H1 (cell line): ENCODE measurements at regions not wholly inside any gene's neighbourhood (a gene's known extent, or its start where the extent isn't known, plus 50 kb on each side); places are given as distances from the start of the nearest gene placed in this dataset.

Experiments
- CTCF ChIA-PET: fragments of 300-600 bp; sonication (Branson Sonifier 250); formaldehyde crosslinking; loops from one replicate; lab custom pipeline; 2021; ENCODE audit not compliant: partially characterized antibody; lab: Charles Lee
- POLR2A ChIA-PET: fragments of 300-600 bp; sonication (Branson Sonifier 250); formaldehyde crosslinking; loops from one replicate; lab custom pipeline; 2021; ENCODE audit warnings: inconsistent platforms; ENCODE audit not compliant: partially characterized antibody; lab: Charles Lee
- DNase-seq, 2 experiments: peaks; one replicate each; pipeline versions ENCODE4 v3.0.0 to v3.0.0-alpha.2; 2010 to 2022; ENCODE audit warnings: low spot score in 2 of 2, low read depth in 1 of 2, mixed read lengths in 1 of 2
- FAIRE-seq: peaks from 2 replicates; lab custom pipeline; 2011; peaks lifted over from hg19 to GRCh38; lab: Jason Lieb, UNC
- H2AFZ ChIP-seq: 2 replicates; pipeline ENCODE4 v1.8.1; 2012; ENCODE audit warnings: low read length, inconsistent platforms
- H2AK5ac ChIP-seq: 2 replicates; pipeline ENCODE4 v1.6.1; 2013; ENCODE audit warnings: low read depth, low read length
- H2BK120ac ChIP-seq: replicated peaks from 2 replicates; pipeline ENCODE3; 2013; ENCODE audit warnings: low read depth, low read length, inconsistent platforms
- H2BK12ac ChIP-seq: 2 replicates; pipeline ENCODE4 v1.6.1; 2013; ENCODE audit warnings: low read depth, low read length
- H2BK15ac ChIP-seq: 2 replicates; pipeline ENCODE4 v1.6.1; 2013; ENCODE audit warnings: low read length
- H2BK20ac ChIP-seq: 2 replicates; pipeline ENCODE4 v1.6.1; 2013; ENCODE audit warnings: low read length
- H2BK5ac ChIP-seq: 2 replicates; pipeline ENCODE4 v1.6.1; 2013; ENCODE audit warnings: low read depth, low read length
- H3K14ac ChIP-seq: 2 replicates; pipeline ENCODE4 v1.6.1; 2013; ENCODE audit warnings: inconsistent platforms; ENCODE audit not compliant: insufficient read length
- H3K18ac ChIP-seq: 2 replicates; pipeline ENCODE4 v1.6.1; 2013; ENCODE audit warnings: low read length; ENCODE audit errors: extremely low read depth
- H3K23ac ChIP-seq: 2 replicates; pipeline ENCODE4 v1.6.1; 2013; ENCODE audit warnings: inconsistent platforms; ENCODE audit not compliant: insufficient read length
- H3K23me2 ChIP-seq: 2 replicates; pipeline ENCODE4 v1.6.1; 2013; ENCODE audit warnings: low read depth, low read length
- H3K27ac ChIP-seq: 2 replicates; pipeline ENCODE4 v1.6.1; 2011; ENCODE audit warnings: low read depth, low read length, inconsistent platforms
- H3K27me3 ChIP-seq, 4 experiments: replicated peaks in 1 of 4; 1 replicate in 1 of 4; 2 replicates in 3 of 4; pipeline versions ENCODE4 v1.6.1 to v1.8.1; 2011 to 2013; ENCODE audit warnings: low read length in 3 of 4, mild to moderate bottlenecking in 3 of 4, inconsistent platforms in 2 of 4, mixed read lengths in 2 of 4, moderate library complexity in 1 of 4; ENCODE audit not compliant: control insufficient read depth in 3 of 4, insufficient read depth in 3 of 4; ENCODE audit errors: extremely low read depth in 1 of 4
- H3K36me3 ChIP-seq, 4 experiments: 2 replicates each; pipeline versions ENCODE4 v1.6.1 to v1.8.1; 2011 to 2013; ENCODE audit warnings: mild to moderate bottlenecking in 4 of 4, low read length in 3 of 4, moderate library complexity in 2 of 4, control low read depth in 1 of 4, inconsistent platforms in 1 of 4; ENCODE audit not compliant: insufficient read depth in 4 of 4, control insufficient read depth in 2 of 4
- H3K4ac ChIP-seq: replicated peaks from 2 replicates; pipeline ENCODE3; 2013; ENCODE audit warnings: low read length, low read depth, mixed read lengths, inconsistent platforms; ENCODE audit not compliant: insufficient read length
- H3K4me1 ChIP-seq, 4 experiments: replicated peaks in 1 of 4; 1 replicate in 1 of 4; 2 replicates in 3 of 4; pipeline versions ENCODE4 v1.6.1 to v1.8.1; 2011 to 2013; ENCODE audit warnings: low read length in 3 of 4, inconsistent platforms in 2 of 4, mixed read lengths in 1 of 4; ENCODE audit not compliant: insufficient read depth in 4 of 4, control insufficient read depth in 3 of 4
- H3K4me2 ChIP-seq, 2 experiments: 2 replicates each; pipeline versions ENCODE4 v1.6.1 to v1.8.1; 2011 to 2013; ENCODE audit warnings: low read depth in 2 of 2, low read length in 2 of 2, control low read depth in 1 of 2, inconsistent platforms in 1 of 2, mild to moderate bottlenecking in 1 of 2; ENCODE audit not compliant: insufficient read depth in 1 of 2
- H3K4me3 ChIP-seq, 4 experiments: fragments of 200-600, 300-600 bp in 1 of 4; sonication (generic), shearing (Covaris generic), sonication (Bioruptor Twin) in 1 of 4; 2 replicates each; pipeline versions ENCODE4 v1.5.1 to v1.8.1; 2011 to 2016; ENCODE audit warnings: low read length in 4 of 4, low read depth in 3 of 4, control low read depth in 2 of 4, inconsistent platforms in 2 of 4, mild to moderate bottlenecking in 2 of 4, mixed read lengths in 1 of 4, moderate library complexity in 1 of 4; ENCODE audit not compliant: insufficient read depth in 2 of 4; ENCODE audit errors: extremely low read depth in 1 of 4
- H3K56ac ChIP-seq: replicated peaks from 2 replicates; pipeline ENCODE3; 2013; ENCODE audit warnings: low read depth, mild to moderate bottlenecking, mixed read lengths, low read length, inconsistent platforms; ENCODE audit not compliant: insufficient read length
- H3K79me1 ChIP-seq: 2 replicates; pipeline ENCODE4 v1.6.1; 2013; ENCODE audit warnings: low read depth, low read length, control low read depth
- H3K79me2 ChIP-seq, 2 experiments: 2 replicates each; pipeline versions ENCODE4 v1.6.1 to v1.8.1; 2012 to 2013; ENCODE audit warnings: low read length in 2 of 2, mild to moderate bottlenecking in 2 of 2, inconsistent platforms in 1 of 2; ENCODE audit not compliant: insufficient read depth in 2 of 2, control insufficient read depth in 1 of 2
- H3K9ac ChIP-seq, 4 experiments: replicated peaks in 1 of 4; 1 replicate in 1 of 4; 2 replicates in 3 of 4; pipeline versions ENCODE4 v1.6.1 to v1.8.1; 2011 to 2013; ENCODE audit warnings: low read depth in 3 of 4, low read length in 3 of 4, control low read depth in 2 of 4, mild to moderate bottlenecking in 2 of 4, moderate library complexity in 2 of 4, inconsistent platforms in 1 of 4; ENCODE audit errors: extremely low read depth in 1 of 4
- H3K9me3 ChIP-seq, 2 experiments: 2 replicates each; pipeline versions ENCODE4 v1.6.1 to v1.8.1; 2012 to 2013; ENCODE audit warnings: mild to moderate bottlenecking in 2 of 2, moderate library complexity in 2 of 2, control low read depth in 1 of 2, inconsistent platforms in 1 of 2, low read depth in 1 of 2, low read length in 1 of 2, mixed read lengths in 1 of 2; ENCODE audit not compliant: insufficient read depth in 2 of 2
- H4K20me1 ChIP-seq, 2 experiments: replicated peaks in 1 of 2; 2 replicates each; pipeline versions ENCODE3 to v1.8.1; 2011 to 2013; ENCODE audit warnings: inconsistent platforms in 2 of 2, low read length in 2 of 2, mild to moderate bottlenecking in 1 of 2; ENCODE audit not compliant: insufficient read depth in 2 of 2, control insufficient read depth in 1 of 2
- H4K5ac ChIP-seq: 2 replicates; pipeline ENCODE4 v1.6.1; 2013; ENCODE audit warnings: low read length, low read depth, mixed read lengths, inconsistent platforms; ENCODE audit not compliant: insufficient read length
- H4K8ac ChIP-seq: 2 replicates; pipeline ENCODE4 v1.8.0; 2013; ENCODE audit warnings: mild to moderate bottlenecking, moderate library complexity, low read length, inconsistent platforms; ENCODE audit not compliant: insufficient read depth; ENCODE audit errors: extremely low read depth
- H4K91ac ChIP-seq: replicated peaks from 2 replicates; pipeline ENCODE3; 2013; ENCODE audit warnings: low read length, mixed read lengths, inconsistent platforms; ENCODE audit not compliant: insufficient read length
- CREB1 ChIP-seq: IDR thresholded peaks from 2 replicates; pipeline ENCODE4 v1.6.1; 2012; ENCODE audit warnings: inconsistent platforms
- GABPA ChIP-seq: IDR thresholded peaks from 2 replicates; pipeline ENCODE4 v1.6.1; 2011; ENCODE audit warnings: mild to moderate bottlenecking, low read length, moderate library complexity, borderline replicate concordance; ENCODE audit not compliant: insufficient read depth
- RAD21 ChIP-seq, 2 experiments: IDR thresholded peaks in 1 of 2; conservative IDR thresholded peaks in 1 of 2; 2 replicates each; pipeline ENCODE4 v1.6.1; 2011; ENCODE audit warnings: low read depth in 2 of 2, low read length in 2 of 2, improper control_type of control experiment in 1 of 2, inconsistent platforms in 1 of 2, mild to moderate bottlenecking in 1 of 2, moderate library complexity in 1 of 2
- SAP30 ChIP-seq: fragments of 300-600 bp; sonication (generic); IDR thresholded peaks from 2 replicates; pipeline ENCODE4 v1.7.1; 2012; ENCODE audit warnings: low read length, moderate library complexity, mild to moderate bottlenecking, inconsistent platforms; ENCODE audit not compliant: insufficient read depth, insufficient replicate concordance
- TEAD4 ChIP-seq: IDR thresholded peaks from 2 replicates; pipeline ENCODE4 v1.6.1; 2012; ENCODE audit warnings: low read depth, low read length, inconsistent platforms, mixed read lengths
- WGBS, 2 experiments: shearing (Covaris generic) in 1 of 2; methylation state at CpG; one replicate each; pipeline versions ENCODE4 v1.1.6 to v1.1.7; 2013 to 2015; ENCODE audit warnings: low lambda C conversion rate in 2 of 2, mixed read lengths in 2 of 2, inconsistent platforms in 1 of 2, low coverage in 1 of 2, missing lambda C conversion rate in 1 of 2; ENCODE audit not compliant: insufficient replicate concordance in 2 of 2, insufficient coverage in 1 of 2, insufficient read length in 1 of 2; ENCODE audit errors: extremely low coverage in 1 of 2, missing lambda C conversion rate in 1 of 2; 5-methylcytosine and 5-hydroxymethylcytosine counted together

- H2BK15ac ChIP-seq, result no peak overlapping the region
- H4K5ac ChIP-seq, result no peak overlapping the region
- H3K4me2 ChIP-seq, result no peak overlapping the region
- no peak overlapping the region for H2BK120ac ChIP-seq
- H2AK5ac ChIP-seq, result no peak overlapping the region
- no peak for DNase-seq
- no peaks in the 10 kb centered on the region for H4K20me1 ChIP-seq
- no peak for FAIRE-seq
- no peak overlapping the region for H2BK20ac ChIP-seq
- no peaks in the 10 kb centered on the region for H3K36me3 ChIP-seq
- H3K4me3 ChIP-seq, result no peak overlapping the region
- H3K56ac ChIP-seq, result no peak overlapping the region
- CTCF ChIA-PET, result interaction anchor here (1.0 to 1.8 kb wide), 2 partner anchors 24 to 54 kb away, joined by 5 to 6 read pairs; no protein-coding TSS in a partner anchor
- no peaks in the 10 kb centered on the region for H3K23me2 ChIP-seq
- no peak overlapping the region for H4K8ac ChIP-seq
- H3K9me3 ChIP-seq, result peaks cover 20 to 37% of the 10 kb centered on the region in 2 experiments
- H3K14ac ChIP-seq, result no peak overlapping the region
- WGBS, 2 experiments, result 89% methylated on average over 3 of the region's 3 CpGs; no CpG with 5 or more reads in 1 of the 2 experiments
- no peaks in the 10 kb centered on the region for H3K79me1 ChIP-seq
- H2AFZ ChIP-seq, result no peak overlapping the region
- no peak overlapping the region for H3K23ac ChIP-seq
- TF ChIP-seq RAD21 (IDR thresholded peaks at IDR 0.05 in 1 of 2, conservative IDR thresholded peaks at IDR 0.05 in 1 of 2; ENCODE audit: low read depth in 2 of 2, low read length in 2 of 2), result no peak
- TF ChIP-seq GABPA, result no peak
- TF ChIP-seq CREB1, result no peak
- no peak for TF ChIP-seq SAP30
- no peak for TF ChIP-seq TEAD4
- no peak overlapping the region for H2BK5ac ChIP-seq
- no peak overlapping the region for H3K4ac ChIP-seq
- H3K4me1 ChIP-seq, result no peaks in the 10 kb centered on the region; a peak in 1 of 7 replicates
- no peak overlapping the region for H3K9ac ChIP-seq
- no peaks in the 10 kb centered on the region for H3K27me3 ChIP-seq
- H4K91ac ChIP-seq, result no peak overlapping the region
- H2BK12ac ChIP-seq, result no peak overlapping the region
- H3K79me2 ChIP-seq, result no peaks in the 10 kb centered on the region
- POLR2A ChIA-PET, result no interaction called here
- H3K27ac ChIP-seq, result no peak overlapping the region
- no peak overlapping the region for H3K18ac ChIP-seq
Measured at GRCh38 chr1:209458921-209459320, 124.6 kb upstream of the CAMK1G start.
